CD4-positive, alpha-beta T cell (primary cell): ENCODE measurements at regions not wholly inside any gene's neighbourhood (a gene's known extent, or its start where the extent isn't known, plus 50 kb on each side); places are given as distances from the start of the nearest gene placed in this dataset.

Source experiments
- ATAC-seq: fragments of 200-7000 bp; cut with Tn5 transposase; one replicate; pipeline ENCODE4 v1.10.0; 2022; ENCODE audit warnings: mild to moderate bottlenecking; ENCODE audit not compliant: poor library complexity
- CTCF ChIA-PET: fragments of 350-600 bp; sonication (Branson Sonifier 250); formaldehyde crosslinking; loops from one replicate; lab custom pipeline; 2021; ENCODE audit warnings: antibody characterized with exemption, inconsistent platforms; lab: Charles Lee
- POLR2A ChIA-PET: fragments of 350-600 bp; sonication (Branson Sonifier 250); formaldehyde crosslinking; loops from one replicate; lab custom pipeline; 2021; ENCODE audit warnings: antibody characterized with exemption, inconsistent platforms; lab: Charles Lee
- DNase-seq, 14 experiments: peaks; one replicate each; pipeline ENCODE4 v3.0.0-alpha.2; 2013 to 2020; ENCODE audit warnings: mixed read lengths in 2 of 14
- H3K27ac ChIP-seq, 2 donors: one replicate each; pipeline versions ENCODE4 v1.5.1 to v1.7.0; 2013; ENCODE audit warnings: low read length in 2 of 2, low read depth in 1 of 2, mild to moderate bottlenecking in 1 of 2
- H3K27me3 ChIP-seq, 2 experiments: 1 replicate in 1 of 2; 2 replicates in 1 of 2; pipeline versions ENCODE4 v1.6.1 to v1.7.0; 2013; ENCODE audit warnings: low read length in 2 of 2, control low read depth in 1 of 2, mild to moderate bottlenecking in 1 of 2, moderate library complexity in 1 of 2; ENCODE audit not compliant: insufficient read depth in 2 of 2, control insufficient read depth in 1 of 2
- H3K36me3 ChIP-seq: one replicate; pipeline ENCODE4 v1.6.1; 2013; ENCODE audit warnings: low read length, control low read depth; ENCODE audit not compliant: insufficient read depth
- H3K4me1 ChIP-seq: one replicate; pipeline ENCODE4 v1.6.1; 2013; ENCODE audit warnings: low read length, control low read depth; ENCODE audit not compliant: insufficient read depth
- H3K4me3 ChIP-seq: one replicate; pipeline ENCODE4 v1.5.1; 2013; ENCODE audit warnings: mild to moderate bottlenecking, low read length, moderate library complexity
- H3K9me3 ChIP-seq, 2 experiments: 1 replicate in 1 of 2; 2 replicates in 1 of 2; pipeline versions ENCODE4 v1.6.1 to v1.7.0; 2013; ENCODE audit warnings: low read length in 2 of 2, mild to moderate bottlenecking in 2 of 2, control low read depth in 1 of 2, moderate library complexity in 1 of 2; ENCODE audit not compliant: control insufficient read depth in 1 of 2, insufficient read depth in 1 of 2
- H3K27ac Mint-ChIP-seq: one replicate; pipeline ENCODE4 v1.8.0; 2020; ENCODE audit warnings: mixed read lengths
- H3K27me3 Mint-ChIP-seq: one replicate; pipeline ENCODE4 v1.8.0; 2021; ENCODE audit warnings: mixed read lengths
- H3K36me3 Mint-ChIP-seq: one replicate; pipeline ENCODE4 v1.8.0; 2021; ENCODE audit warnings: low read depth, mixed read lengths
- H3K4me1 Mint-ChIP-seq: one replicate; pipeline ENCODE4 v1.8.0; 2021; ENCODE audit warnings: low read depth, mixed read lengths
- H3K4me3 Mint-ChIP-seq: one replicate; pipeline ENCODE4 v1.8.0; 2020; ENCODE audit warnings: mild to moderate bottlenecking, mixed read lengths
- H3K9me3 Mint-ChIP-seq: one replicate; pipeline ENCODE4 v1.8.0; 2020; ENCODE audit warnings: mixed read lengths
- intact Hi-C, 2 experiments: fragments of 100-400 bp; cut with DNase I in 1 of 2; cut with micrococcal nuclease in 1 of 2; formaldehyde crosslinking; loops; one replicate each; pipeline versions ENCODE4 v1.15.1 to v1.9.0; 2023 to 2025; cut with DNase I, micrococcal nuclease
- TF ChIP-seq, protein P1 (sequence below): fragments of 200-600 bp; IDR thresholded peaks from one replicate; pipeline ENCODE4 v1.8.0; 2022; ENCODE audit warnings: antibody characterized with exemption, mild to moderate bottlenecking

DNA sequence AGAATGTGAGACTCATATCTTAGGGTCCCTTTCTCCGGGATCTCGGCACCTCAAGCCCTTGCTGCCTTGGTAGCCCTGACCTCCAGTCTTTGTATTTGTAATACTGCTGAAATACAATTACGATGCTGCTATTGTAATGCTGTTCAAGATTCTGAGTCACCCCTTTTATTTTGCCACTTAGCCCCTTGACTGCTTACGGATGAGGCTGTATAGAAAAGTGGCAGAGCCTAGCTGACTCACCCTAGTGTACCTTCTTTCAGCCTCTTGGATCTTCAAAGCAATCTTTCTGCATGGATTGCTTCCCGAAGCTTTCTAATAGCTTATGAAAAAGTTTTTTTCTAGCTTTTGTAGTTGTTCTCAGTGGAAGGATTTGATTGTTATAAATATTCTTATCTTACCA, 187.9 kb downstream of the KCNJ2 start:
- POLR2A ChIA-PET, result no interaction called here
- no peaks in the 10 kb centered on the region for H3K4me1 Mint-ChIP-seq
- DNase-seq (no peak), ATAC-seq (no peak)
- CTCF ChIA-PET, result no interaction called here
- no peaks in the 10 kb centered on the region for H3K36me3 ChIP-seq
- H3K4me3 Mint-ChIP-seq, result no peak overlapping the region
- no peaks in the 10 kb centered on the region for H3K4me1 ChIP-seq
- peaks cover 4% of the 10 kb centered on the region for H3K27me3 Mint-ChIP-seq
- TF ChIP-seq, protein P1, sequence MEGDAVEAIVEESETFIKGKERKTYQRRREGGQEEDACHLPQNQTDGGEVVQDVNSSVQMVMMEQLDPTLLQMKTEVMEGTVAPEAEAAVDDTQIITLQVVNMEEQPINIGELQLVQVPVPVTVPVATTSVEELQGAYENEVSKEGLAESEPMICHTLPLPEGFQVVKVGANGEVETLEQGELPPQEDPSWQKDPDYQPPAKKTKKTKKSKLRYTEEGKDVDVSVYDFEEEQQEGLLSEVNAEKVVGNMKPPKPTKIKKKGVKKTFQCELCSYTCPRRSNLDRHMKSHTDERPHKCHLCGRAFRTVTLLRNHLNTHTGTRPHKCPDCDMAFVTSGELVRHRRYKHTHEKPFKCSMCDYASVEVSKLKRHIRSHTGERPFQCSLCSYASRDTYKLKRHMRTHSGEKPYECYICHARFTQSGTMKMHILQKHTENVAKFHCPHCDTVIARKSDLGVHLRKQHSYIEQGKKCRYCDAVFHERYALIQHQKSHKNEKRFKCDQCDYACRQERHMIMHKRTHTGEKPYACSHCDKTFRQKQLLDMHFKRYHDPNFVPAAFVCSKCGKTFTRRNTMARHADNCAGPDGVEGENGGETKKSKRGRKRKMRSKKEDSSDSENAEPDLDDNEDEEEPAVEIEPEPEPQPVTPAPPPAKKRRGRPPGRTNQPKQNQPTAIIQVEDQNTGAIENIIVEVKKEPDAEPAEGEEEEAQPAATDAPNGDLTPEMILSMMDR, result no peak
- H3K27ac Mint-ChIP-seq, result no peak overlapping the region
- H3K9me3 Mint-ChIP-seq, result no peaks in the 10 kb centered on the region
- H3K27me3 ChIP-seq, result no peaks in the 10 kb centered on the region
- intact Hi-C loops, result no loop called here
- no peak overlapping the region for H3K27ac ChIP-seq
- H3K36me3 Mint-ChIP-seq, result no peaks in the 10 kb centered on the region
- no peak overlapping the region for H3K4me3 ChIP-seq
- no peaks in the 10 kb centered on the region for H3K9me3 ChIP-seq

DNA sequence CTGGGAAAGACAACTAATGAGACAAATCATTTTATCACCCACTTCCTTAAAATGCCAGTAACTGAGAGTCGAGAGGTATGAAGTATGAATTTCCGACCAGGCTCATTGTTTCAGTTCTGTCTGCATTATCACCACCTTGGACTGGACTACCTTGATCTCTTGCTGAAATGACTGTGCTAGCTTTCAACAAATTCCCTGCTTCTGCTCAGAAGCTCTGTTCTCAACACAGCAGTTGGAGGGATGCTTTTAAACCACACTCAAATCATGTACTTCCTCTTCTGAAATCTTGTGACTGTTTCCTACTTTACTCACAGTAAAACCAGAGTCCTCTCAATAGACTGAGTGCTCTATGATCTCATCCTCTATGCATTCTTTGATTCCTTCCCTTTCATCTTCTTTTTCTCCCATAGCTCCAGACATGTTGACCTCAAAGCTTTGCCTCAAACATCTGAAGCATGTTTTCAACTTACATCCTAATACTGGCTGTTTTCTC, 195.8 kb downstream of the KCNJ2 start:
- Mint-ChIP-seq H3K27ac (no peak overlapping the region), H3K36me3 (no peaks in the 10 kb centered on the region), H3K4me3 (no peak overlapping the region), H3K27me3 (no peaks in the 10 kb centered on the region), H3K4me1 (no peaks in the 10 kb centered on the region), H3K9me3 (no peaks in the 10 kb centered on the region)
- POLR2A ChIA-PET, result no interaction called here
- intact Hi-C loops, result no loop called here
- Histone ChIP-seq H3K36me3 (no peaks in the 10 kb centered on the region), H3K27ac (no peak overlapping the region), H3K27me3 (no peaks in the 10 kb centered on the region), H3K9me3 (no peaks in the 10 kb centered on the region), H3K4me3 (no peak overlapping the region), H3K4me1 (no peaks in the 10 kb centered on the region)
- no peak for ATAC-seq
- CTCF ChIA-PET, result interaction anchor here (0.9 kb wide), 1 partner anchor 11 kb away, joined by 3 read pairs; no protein-coding TSS in a partner anchor
- TF ChIP-seq, protein P1, result no peak
- DNase-seq, result peak in 2 of 14 experiments; percentile 15 to 23

DNA sequence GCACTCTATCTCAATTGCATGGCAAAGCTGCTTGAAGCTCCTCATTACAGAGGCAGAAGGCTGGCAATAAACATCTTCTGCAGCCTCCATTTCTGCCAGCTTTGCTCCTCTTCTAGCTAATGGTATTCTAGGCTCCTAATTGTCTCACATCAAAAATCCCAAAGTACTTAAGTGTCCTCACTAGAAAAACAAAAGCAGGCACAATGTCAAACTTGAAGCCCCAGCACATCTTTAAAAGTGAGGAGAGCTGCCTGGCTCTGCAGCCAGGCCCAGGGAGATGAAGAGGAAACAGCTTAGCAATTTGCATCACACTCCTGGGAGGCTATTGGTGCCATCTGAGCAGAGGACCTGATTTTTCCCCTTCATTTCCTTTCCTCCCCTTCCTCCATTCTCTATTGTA, 197.1 kb downstream of the KCNJ2 start:
- CTCF ChIA-PET, result interaction anchor here (0.9 kb wide), 1 partner anchor 9 kb away, joined by 3 read pairs; no protein-coding TSS in a partner anchor
- intact Hi-C loops, result no loop called here
- POLR2A ChIA-PET, result no interaction called here

More for the DNA sequence above, 197.1 kb downstream of the KCNJ2 start:
- Mint-ChIP-seq H3K36me3 (no peaks in the 10 kb centered on the region), H3K27ac (no peak overlapping the region), H3K4me1 (no peaks in the 10 kb centered on the region), H3K27me3 (no peaks in the 10 kb centered on the region), H3K4me3 (no peak overlapping the region), H3K9me3 (no peaks in the 10 kb centered on the region)
- Histone ChIP-seq H3K9me3 (no peaks in the 10 kb centered on the region), H3K4me3 (no peak overlapping the region), H3K4me1 (no peaks in the 10 kb centered on the region), H3K36me3 (no peaks in the 10 kb centered on the region), H3K27me3 (no peaks in the 10 kb centered on the region), H3K27ac (no peak overlapping the region)
- ATAC-seq (no peak), DNase-seq (no peak)
- TF ChIP-seq, protein P1, result no peak
